ENCODE measurements at regions not wholly inside any gene's neighbourhood (a gene's known extent, or its start where the extent isn't known, plus 50 kb on each side); places are given as distances from the start of the nearest gene placed in this dataset.
"Not testable (repeated sequence)": the region's sequence is repeated elsewhere in the genome, so short reads cannot be mapped to it uniquely, and the experiment has no call there.

DNA sequence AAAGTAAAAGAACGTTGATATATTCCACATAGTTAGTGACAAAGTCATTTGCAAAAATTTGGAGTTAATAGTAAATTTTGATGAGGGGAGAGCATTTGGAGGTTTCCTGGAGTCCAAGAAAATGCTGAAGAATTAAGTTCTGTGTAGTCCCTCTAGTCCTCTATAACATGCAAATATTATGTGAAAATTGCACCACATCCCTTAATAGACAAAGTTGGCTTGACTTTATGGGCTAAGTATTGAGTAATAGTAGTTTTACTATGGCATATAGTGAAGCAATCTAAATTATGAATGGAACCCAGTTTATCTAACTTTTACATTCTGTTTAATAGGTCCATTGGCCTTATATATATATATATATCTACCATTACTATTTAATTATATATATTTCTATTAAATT is 66.4 kb upstream of the DCN start:
- no peak for DNase-seq (ENCODE audit: low read depth in 2 of 2)

DNA sequence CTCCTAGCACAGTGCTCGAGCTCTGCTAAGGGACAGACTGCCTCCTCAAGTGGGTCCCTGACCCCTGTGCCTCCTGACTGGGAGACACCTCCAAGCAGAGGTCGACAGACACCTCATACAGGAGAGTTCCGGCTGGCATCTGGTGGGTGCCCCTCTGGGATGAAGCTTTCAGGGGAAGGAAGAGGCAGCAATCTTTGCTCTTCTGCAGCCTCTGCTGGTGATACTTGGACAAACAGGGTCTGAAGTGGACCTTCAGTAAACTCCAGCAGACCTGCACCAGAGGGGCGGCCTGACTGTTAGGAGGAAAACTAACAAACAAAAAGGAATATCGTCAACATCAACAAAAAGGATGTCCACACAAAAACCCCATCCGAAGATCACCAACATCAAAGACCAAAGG is 60.6 kb upstream of the DCN start:
- not testable (repeated sequence) for DNase-seq (ENCODE audit: low read depth in 2 of 2)

DNA sequence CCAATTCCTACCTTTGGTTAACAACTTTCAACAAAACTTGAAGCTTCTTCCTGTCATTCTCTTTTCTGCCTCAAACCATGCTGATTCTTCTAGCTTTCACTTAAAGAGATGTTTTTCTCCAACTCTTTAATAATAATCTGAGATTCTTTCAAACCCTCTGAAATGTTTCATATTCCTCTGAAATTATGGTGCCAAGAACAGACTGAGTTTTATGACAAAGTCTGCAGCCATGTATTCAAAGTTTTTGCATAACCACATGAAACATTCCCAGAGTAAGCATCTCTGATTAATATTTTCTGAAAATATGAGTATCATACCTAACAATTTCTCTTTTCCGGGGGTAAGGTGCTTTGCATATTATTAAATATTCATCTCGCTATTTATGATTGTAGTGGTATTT is 59.1 kb upstream of the DCN start:
- no peak for DNase-seq (ENCODE audit: low read depth in 2 of 2)

DNA sequence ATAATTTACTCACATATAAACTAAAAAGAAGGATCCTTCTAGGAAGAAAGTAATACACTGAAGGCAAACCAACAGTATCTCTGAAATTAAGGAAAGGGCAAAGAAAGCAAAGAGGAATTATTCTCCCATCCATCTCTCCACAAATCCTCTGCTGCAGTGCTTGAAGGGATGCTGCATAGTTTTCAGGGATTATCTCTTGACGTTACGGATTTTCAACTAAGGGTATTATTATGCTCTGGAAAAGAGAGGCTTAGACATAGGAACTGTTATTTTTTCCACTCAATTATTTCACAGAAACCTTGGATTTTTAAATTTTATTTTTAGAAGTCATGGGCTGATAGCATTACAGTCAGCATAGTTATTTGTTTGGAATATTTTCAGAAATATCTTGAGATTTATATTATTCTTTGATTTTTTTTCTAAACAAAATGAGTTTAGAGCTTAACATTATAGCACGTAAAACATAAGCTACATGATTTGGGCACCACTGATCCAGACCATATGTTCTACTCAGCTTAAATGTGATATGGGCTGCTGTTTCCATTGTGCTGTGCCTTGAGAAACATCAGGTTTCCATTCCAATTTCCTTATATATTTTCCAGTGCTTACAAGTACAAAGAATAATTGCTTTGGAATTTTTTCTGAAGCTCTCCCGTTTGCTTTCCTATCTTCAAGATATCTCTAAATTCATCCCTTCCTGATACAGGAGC is 57.9 kb upstream of the DCN start:
- no peak for DNase-seq (ENCODE audit: low read depth in 2 of 2)

DNA sequence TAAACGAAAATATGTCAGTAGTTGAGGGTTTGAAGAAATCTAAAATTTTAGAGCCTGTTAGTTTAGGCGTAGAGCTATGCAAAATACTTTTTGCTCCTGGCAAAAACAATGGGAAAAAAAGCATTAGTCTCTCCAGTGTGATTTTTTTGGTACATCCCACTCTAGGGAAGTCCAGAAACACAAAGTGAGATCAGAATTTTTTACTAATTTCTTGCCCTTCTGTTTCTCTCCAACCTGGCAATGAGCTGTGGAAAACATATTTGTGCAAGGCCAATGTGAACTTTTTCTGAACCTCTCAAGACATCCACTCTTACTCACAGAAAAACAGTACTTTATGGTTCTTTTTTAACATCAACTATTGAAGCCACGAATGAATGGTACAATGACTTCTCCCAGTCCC is 56.9 kb upstream of the DCN start:
- DNase-seq (ENCODE audit: low read depth in 2 of 2) = no peak

Measured in stimulated activated CD8-positive, alpha-beta memory T cell treated with anti-CD3 and anti-CD28 coated beads, Interleukin-2, amount 100 ng/mL, for 48 hours (primary cell).